ENCODE measurements at regions not wholly inside any gene's neighbourhood (a gene's known extent, or its start where the extent isn't known, plus 50 kb on each side); places are given as distances from the start of the nearest gene placed in this dataset.

DNA sequence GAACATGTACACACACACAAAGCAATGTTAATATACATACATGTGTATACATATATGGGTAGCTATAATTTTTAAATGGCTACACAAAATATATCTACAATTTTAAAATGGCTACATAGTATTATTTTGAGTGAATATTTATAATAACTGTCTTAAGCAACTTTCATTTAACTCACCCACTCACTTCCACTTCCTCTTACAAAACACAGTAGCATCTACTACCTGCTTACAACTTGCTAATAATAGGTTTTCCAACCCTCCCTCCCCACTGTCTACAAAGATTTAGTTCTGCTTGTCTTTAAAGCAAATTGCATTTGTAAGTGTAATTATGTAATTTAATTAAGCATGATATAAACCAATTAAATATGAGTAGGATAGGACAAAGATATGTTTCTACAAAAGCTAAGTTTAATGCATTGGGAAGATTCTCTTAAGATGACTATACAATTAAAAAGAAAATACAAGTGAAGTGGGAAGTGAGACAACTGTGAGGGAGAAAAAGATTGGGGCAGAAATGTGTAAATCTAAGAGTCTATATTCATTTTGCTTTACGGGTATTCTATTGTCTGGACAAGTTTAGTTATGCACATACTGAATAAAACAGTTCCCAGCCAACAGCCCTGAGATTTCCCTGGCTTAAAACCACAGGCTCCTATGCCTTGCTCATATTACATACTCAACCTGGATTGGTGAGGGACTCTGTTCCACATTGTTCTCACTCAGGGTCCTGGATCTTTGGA lies 583.1 kb downstream of the EFNB2 start:
- intact Hi-C loops (cut with micrococcal nuclease), result no loop called here

DNA sequence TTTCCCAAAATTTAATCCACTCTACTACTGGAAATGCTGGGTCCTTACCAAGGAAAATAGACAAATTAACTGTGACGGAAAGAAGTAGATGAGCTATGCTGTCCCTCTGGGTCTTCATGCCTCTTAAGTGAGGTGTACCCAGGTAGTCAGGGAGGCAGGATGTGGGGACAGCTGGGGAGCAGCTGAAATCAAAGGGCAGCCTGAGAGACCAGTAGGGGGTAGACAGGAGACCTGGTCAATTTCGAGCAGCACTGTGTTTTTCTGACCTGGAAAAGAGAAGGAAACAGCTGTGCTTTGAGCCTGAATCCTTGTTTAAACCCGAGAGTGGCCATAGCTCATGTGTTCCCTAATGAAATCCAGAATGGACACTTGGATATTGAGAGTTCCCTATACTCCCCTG lies 587.3 kb downstream of the EFNB2 start:
- intact Hi-C loops (cut with micrococcal nuclease), result no loop called here

DNA sequence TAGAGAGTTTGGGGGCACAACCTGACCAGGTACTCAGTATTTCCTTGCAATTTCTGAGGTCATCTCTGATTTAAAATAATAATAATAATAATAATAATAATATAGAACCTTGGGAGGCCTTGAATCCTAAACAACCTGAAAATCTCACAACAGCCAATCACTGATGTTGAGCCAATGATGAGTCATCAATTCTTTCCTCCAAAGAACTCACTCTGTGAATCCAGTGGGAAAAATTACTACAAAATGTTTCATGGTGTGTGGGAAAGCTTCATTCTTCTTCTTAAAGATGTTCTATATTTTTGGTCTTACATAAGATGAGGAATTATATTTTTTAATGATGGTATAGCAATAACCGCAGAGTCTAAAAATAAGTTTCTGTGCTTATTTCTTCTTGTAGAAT lies 594.6 kb downstream of the EFNB2 start:
- intact Hi-C loops (cut with micrococcal nuclease), result no loop called here

DNA sequence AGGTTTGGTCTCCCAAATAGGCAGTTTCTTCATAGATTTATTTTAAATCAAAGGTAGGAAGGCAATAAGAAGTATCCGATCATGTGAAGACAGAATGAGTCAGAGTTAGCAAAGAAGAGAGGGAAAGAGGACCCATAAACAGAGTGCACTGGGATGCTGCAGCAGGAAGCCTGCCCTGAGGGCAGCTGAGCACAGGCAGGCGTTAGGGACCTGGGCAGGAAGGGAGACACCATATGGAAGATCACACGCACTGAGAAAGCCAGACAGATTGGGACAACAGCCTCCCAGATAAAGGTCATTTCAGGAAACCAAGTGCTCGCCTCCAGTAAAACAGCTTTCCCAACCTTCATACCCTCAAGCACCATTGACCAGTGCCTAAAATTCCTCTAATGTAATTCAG lies 598.0 kb downstream of the EFNB2 start:
- intact Hi-C loops (cut with micrococcal nuclease), result no loop called here

DNA sequence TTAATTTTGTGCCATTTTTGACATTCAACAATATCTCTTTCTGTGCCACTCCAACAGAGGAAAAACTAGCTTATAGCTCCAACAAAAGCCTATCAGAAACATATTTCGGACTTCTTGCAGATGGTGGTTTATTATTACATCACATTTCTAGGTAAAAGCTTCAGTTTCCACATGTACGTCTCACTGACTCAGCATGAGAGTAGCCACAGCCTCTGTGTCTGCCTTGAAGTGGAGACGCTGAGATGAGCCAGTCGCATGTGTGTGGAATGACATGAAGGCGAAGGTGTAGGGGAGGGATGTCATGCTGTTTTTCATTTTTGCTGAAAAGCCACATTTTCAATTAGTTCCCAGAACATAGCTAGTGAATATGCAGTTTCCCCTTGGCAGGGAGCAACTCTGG lies 598.6 kb downstream of the EFNB2 start:
- intact Hi-C loops (cut with micrococcal nuclease), result no loop called here

DNA sequence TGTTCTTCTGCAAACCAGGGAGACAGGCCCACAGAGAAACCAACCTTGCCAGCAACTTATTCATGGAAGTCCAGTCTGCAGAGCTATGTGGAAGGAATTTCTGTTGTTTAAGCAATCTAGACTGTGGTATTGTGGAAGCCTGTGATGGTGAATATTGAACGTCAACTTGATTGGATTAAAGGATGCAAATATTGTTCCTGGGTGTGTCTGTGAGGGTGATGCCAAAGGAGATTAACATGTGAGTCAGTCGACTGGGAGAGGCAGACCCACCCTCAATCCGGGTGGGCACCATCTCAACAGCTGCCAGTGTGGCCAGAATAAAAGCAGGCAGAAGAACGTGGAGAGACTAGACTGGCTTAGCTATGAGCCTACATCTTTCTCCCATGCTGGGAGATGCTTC lies 606.0 kb downstream of the EFNB2 start:
- intact Hi-C loops (cut with micrococcal nuclease), result no loop called here

DNA sequence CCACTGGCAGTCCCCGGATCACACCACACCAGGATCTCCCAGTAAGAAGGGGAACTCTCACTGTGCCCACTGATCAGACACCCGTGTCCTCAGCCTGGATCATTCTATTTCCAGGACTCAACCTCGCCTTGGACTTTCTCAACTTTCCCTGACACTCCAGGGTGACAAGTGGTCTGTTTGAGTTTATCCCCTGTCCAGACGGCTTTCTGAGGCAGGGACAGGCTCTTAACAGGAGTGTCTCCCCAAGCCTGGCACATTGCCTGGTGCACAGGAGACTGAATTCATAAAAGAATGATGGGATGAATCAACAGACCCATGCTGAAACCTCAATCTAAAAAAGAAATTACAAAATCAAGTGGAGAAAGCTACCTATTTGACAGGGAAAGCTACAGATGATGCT lies 606.6 kb downstream of the EFNB2 start:
- intact Hi-C loops (cut with micrococcal nuclease), result no loop called here

DNA sequence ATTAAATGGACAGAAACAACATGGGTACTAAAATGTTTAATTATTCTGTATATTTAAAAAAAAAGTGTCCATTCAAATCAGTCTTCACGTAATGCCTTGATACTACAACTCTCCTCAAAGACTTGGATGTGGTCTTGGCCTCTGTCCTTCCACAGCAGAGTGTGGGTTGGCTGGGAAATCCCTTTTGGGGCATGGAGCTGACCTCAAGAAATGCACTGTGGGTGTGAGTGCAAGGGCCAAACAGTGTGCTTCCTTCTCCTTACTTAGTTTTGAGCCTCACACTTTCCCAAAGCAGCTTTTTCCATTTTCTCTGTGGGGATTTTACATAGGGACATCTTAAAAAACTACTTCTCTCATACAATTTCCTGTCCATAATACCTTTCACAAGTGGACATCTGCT lies 607.4 kb downstream of the EFNB2 start:
- intact Hi-C loops (cut with micrococcal nuclease), result no loop called here

DNA sequence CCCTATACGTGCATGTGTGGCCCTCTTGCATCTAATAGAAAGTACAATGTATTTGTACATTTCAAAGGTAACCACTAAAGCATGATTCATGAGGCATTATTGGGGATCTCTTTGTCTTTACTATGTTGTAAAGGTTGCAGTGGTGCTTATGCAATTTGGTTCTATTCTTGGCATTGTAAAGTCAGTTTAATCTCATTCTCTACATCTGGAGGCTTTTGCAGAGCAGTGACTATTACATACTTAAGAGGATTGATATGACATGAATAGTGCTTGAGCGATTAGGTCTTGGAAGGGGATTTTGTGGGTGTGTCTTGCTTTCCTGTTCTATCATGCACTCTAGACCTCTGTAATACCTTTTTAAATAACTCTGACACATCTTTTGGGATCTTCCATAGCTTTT lies 610.0 kb downstream of the EFNB2 start:
- intact Hi-C loops (cut with micrococcal nuclease), result no loop called here

DNA sequence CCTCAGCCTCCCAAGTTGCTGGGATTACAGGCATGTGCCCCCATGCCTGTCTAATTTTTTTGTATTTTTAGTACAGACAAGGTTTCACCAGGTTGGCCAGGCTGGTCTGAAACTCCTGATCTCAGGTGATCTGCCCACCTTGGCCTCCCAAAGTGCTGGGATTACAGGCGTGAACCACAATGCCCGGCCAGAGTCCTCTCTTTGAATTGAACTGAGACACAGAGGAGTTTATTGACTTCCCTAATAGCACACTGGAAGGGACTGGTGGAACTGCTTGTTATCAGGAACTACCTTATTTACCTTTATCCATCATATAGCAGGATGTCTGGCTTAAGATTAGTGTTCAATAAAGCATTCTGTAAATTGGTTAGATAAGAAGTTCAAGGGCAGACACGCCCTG lies 613.8 kb downstream of the EFNB2 start:
- intact Hi-C loops (cut with micrococcal nuclease), result no loop called here

DNA sequence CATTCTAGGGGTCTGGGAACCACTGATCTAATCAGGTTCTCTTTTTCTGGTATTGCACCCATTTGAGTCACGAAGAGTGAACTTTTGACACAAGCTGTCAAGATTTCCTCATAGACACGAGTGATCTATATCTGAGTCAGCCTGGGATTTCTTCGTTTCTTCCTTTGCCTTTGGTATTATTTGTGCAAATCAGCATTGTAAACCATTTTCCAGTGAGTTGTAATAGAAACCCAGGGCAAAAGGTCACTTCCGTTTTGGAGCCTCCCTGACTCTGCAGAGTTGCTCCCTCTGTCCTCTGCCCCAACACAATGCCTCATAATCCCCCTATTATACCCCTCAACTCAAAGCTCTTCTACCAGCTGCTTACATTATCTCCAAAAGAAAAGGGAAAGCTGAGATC lies 615.1 kb downstream of the EFNB2 start:
- intact Hi-C loops (cut with micrococcal nuclease), result no loop called here

DNA sequence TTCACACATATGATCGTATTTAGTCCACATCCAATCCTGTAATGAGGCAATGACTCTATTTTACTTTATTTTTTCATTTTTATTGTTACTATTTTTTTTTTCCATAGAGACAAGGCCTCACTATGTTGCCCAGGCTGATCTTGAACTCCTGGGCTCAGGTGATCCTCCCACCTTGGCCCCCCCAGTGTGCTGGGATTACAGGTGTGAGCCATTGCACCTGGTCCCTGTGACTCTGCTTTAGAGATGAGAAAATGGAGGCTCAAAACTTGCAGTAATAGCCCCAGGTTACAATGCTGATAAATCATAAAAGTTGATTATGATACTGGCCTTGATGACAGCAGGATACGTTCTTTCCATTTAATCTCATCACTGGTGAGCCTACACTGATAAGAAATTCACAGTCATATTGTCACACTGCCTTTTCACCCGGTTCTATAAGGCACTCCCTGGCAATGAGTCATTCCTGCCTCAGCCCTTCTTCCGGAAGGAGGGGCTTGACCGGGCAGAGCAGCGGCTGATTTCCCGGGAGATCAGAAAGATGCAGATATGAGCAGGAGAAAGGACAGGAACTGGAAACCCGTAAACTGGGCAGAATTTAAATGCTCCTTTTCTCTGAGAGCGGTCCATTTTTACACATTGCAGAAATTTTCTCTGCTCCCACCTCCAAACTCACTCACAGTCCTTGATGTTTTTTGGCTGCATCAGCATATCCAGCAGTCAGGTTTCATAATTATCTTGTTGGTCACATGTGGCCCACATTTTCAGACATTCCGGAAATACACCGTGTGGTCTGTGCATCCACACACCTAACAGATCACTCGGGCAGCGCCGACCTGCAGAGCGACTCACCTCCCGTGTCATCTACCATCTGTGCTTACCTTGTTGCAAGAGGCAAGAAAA lies 616.4 kb downstream of the EFNB2 start:
- intact Hi-C loops (cut with micrococcal nuclease), result no loop called here

DNA sequence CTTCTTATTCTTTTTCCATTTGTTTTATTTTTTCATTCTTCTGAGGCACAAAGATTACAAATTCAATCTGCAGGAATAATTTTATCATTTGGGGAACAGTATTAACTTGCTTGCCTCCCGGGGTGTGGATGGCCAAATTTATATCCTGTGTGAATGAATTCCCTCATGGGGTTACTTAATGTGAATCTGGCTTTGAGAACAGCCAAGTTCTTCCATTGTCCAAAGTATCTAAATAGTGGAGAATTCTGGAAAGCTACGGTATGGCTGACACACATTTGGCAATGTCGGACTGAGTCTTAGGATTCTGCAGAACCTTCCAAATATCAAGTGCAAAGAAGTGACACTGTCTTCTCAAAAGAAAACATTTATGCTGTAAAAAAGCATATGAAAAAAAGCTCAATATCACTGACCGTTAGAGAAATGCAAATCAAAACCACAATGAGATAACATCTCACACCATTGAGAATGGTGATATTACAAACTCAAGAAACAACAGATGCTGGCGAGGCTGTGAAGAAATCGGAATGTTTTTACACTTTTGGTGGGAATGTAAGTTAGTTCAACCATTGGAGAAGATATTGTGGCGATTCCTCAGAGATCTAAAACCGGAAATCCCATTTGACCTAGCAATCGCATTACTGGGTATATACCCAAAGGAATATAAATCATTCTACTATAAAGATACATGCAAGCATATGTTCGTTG lies 620.2 kb downstream of the EFNB2 start:
- intact Hi-C loops (cut with micrococcal nuclease), result loop anchor here (1.0 kb wide), 1 partner anchor 44 kb away; no protein-coding TSS in a partner anchor

DNA sequence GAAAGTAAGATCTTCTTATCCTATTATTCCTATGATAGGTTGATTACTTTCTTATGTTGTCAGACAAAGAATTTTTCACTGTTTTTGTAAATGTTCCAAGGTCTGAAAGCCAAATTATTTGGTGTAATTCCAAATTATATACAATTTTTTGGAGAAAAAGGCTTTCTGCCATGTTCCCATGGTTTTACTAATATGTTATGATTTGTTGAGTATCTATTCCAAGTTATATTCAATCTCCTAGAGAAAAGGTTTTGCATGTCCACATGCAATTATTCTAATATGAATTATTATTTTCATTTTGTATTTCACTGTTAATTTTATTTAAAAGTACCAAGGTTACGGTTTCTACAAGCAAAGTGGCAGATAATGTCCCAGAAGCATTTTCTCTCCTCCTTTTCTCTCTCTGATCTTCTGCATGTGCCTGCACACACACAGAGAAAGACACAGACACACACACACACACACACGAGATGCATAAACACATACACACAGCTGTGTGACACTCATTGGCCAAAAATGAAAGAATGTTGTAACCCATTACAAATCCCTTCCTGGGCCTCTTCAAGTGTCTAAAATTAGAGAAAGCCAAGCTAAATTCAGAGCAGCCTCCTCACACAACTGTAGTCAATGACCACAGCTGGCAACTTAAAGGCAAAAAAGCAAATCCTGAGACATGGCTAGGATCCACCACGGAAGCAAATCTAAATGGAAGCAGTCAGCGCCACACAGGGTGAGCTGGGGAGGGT lies 621.0 kb downstream of the EFNB2 start:
- intact Hi-C loops (cut with micrococcal nuclease), result loop anchor here (1.0 kb wide), 1 partner anchor 43 kb away; no protein-coding TSS in a partner anchor

DNA sequence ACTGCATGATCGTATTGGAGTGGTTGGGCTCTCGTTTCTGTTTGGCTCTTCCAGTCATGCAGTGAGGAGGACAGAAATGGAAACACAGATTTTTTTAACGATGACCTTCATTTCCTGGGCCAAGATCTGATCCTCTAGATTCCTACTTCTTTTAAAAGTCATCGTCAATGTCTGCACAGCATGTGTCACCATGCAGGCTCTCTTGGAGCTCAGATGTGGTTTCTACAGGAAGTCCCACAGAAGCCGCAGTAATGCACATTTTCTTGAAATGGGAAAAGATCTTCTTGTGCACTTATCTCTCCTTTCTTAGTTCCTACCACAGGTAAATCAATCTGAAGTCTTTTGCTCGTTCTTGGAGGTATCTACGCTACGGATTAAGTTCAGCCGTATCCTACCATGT lies 626.9 kb downstream of the EFNB2 start:
- intact Hi-C loops (cut with micrococcal nuclease), result no loop called here

DNA sequence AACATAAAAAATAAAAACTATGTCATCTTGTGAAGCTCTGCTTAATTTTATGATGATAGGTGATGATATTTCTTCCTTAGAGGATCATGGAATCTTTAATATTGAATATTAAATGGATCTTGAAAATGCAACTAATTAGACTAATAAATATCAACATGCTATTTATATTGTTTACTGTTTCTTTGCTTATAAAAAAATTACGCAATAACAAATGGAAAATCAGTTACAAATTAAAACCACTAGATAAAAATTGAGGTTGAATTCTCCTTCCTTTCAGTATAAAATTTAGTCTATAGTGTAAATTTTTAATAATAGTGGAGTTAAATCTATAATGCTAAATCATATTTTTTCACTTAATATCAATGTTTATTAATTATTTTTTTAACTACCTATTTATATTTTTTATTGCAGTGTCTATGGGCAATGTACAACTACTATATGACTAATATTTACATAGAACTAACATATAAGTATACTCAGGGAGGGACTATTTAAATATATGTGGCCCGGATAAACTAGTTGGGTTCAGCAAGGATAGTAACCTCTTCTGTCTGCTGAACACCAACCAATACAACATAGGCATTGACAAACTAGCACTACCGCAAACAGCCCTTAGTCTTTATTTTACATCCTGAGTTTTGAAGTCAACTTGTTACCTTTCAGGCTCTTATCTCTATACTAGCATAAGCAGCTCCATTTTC lies 628.0 kb downstream of the EFNB2 start:
- intact Hi-C loops (cut with micrococcal nuclease), result no loop called here

DNA sequence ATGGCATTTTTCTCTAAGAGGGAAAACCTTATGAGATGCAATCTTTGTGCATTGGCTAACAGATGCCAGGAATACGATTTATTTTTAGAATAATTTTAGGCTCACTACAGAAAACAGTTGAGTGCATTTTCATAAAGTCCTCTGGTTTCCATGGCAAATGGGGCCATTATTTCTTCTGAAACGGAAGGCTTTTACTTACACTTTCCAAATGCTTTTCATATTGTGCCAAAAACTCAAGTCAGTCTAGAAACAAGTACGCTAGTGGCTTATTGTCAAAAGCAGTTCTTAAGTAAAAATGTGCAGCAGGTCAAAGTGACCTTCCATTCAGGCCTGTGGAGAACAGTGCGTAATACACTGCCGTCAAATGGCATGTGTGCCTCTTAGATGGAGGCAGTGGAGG lies 628.7 kb downstream of the EFNB2 start:
- intact Hi-C loops (cut with micrococcal nuclease), result no loop called here

DNA sequence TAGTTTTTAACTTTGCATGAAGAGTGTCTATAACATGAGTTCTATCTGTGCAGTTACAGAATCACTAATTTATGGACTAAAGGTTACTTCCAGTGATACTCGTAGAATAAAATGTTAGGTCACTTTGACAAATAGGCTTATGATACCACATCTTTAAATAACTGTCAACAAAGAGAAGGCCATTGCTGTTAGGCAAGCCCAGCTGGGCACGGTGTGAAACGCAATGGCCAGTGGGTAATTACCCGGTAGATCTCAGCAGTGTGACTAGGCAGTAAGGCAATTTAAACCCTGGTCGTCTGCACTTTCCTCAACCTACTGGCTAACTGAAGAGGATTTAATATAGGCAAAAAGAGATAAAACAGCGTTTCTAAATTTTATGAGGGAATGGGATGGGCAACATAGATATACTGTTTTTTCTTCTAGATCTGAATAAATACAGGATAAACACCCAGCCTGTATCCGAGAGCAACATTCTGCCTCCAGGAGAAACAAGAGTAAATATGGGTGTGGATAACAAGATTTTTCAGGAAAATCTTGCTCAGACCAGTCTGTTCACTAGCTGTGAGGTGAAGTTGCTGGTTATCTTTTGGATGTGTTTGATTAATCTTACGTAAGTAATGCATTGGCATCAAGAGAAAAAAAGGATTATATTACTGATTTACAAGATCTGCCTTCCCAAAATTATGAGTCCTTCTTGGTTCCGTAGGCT lies 631.3 kb downstream of the EFNB2 start:
- intact Hi-C loops (cut with micrococcal nuclease), result no loop called here

DNA sequence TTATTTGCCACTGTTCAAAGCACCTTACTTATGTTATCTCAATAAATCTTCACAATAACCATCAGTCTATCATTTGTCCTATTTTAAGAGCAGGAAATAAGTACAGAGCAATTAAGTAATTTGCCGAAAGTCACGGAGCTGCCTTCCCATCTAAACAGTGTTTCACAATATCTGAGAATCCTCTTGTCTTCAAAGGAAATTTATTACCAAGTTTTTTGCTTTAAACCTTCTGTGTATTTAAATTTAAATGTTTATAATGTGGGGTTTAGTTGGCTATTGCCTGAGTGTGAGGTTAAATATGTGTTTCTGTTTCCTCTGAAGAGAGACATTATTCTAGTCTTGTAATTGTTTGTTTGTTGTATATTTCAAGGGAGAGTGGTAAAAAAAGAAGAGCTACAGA lies 633.1 kb downstream of the EFNB2 start:
- intact Hi-C loops (cut with micrococcal nuclease), result no loop called here

DNA sequence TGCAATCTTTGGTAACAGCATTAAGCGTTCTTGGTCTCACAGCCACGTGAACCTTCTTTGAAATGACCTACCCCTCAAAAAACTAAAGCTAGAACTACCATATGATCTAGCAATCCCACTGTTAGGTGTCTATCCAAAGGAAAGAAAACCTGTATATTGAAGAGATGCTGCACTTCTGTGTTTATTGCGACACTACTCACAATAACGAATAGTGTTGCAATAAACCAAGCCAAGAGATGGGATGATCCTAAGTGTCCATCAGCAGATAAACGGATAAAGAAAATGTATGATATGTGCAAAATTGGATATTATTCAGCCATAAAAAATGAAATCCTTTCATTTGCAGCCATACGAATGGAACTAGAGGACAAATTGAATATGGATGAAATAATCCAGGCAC lies 637.9 kb downstream of the EFNB2 start:
- intact Hi-C loops (cut with micrococcal nuclease), result no loop called here

Measured in T-helper 1 cell treated with Interleukin-12 subunit alpha and Interleukin-12 subunit beta and Interleukin-4 antibody, amounts not matched to agents 30 ng/mL and 1 ng/mL, for 36 hours (primary cell).